Lower leg skin (tissue), 4 donors: ENCODE measurements at regions not wholly inside any gene's neighbourhood (a gene's known extent, or its start where the extent isn't known, plus 50 kb on each side); places are given as distances from the start of the nearest gene placed in this dataset.

ENCODE experiments used
- DNase-seq, 2 donors: peaks; one replicate each; pipeline ENCODE4 v3.0.0-alpha.2; 2019; ENCODE audit warnings: low spot score in 2 of 2
- H3K4me3 ChIP-seq: fragments of 200-600 bp; sonication (generic); 2 replicates; pipeline ENCODE4 v1.5.1; 2017; ENCODE audit warnings: mild to moderate bottlenecking, low read depth; ENCODE audit not compliant: poor library complexity, severe bottlenecking
- POLR2A ChIP-seq, 2 donors: fragments of 450-650 bp; IDR thresholded peaks; one replicate each; pipeline ENCODE4 v1.6.1; 2016 to 2017; ENCODE audit warnings: antibody characterized with exemption in 2 of 2, mild to moderate bottlenecking in 1 of 2, moderate library complexity in 1 of 2
- WGBS, 2 donors: methylation state at CpG; one replicate each; pipeline ENCODE4 v1.1.5; 2018; 5-methylcytosine and 5-hydroxymethylcytosine counted together
- intact Hi-C: fragments of 100-400 bp; cut with DNase I; formaldehyde crosslinking; loops from one replicate; pipeline ENCODE4 v1.15.0; 2023; ENCODE audit warnings: low total_unique reads
- TF ChIP-seq, protein P1 (sequence below), 3 donors: fragments of 450-650 bp; IDR thresholded peaks; one replicate each; pipeline ENCODE4 v1.5.1; 2016; ENCODE audit warnings: antibody characterized with exemption in 3 of 3, mild to moderate bottlenecking in 3 of 3, moderate library complexity in 2 of 3

- no peak for DNase-seq
Measured at GRCh38 chr1:80892539-80892938, 908.2 kb upstream of the ADGRL2 start.

DNA sequence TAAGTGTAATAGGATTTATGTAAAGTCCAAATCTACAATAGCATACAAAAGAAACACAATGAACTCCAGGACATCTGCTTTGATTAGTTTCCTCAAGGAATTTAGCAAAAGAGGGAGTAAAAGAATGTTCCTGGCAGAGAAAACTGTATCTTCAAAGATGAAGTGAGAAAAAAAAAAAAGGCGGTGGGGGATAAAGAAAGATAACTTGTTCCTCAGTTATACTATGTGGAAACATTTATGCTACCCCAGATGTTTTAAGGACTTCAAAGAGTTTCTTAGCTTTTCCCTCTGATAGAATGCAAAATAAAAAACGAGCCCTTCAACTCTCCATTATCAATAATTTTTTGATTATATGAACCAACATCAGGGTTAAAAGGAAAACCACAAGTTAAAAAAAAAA lies 908.9 kb upstream of the ADGRL2 start:
- TF ChIP-seq, protein P1, sequence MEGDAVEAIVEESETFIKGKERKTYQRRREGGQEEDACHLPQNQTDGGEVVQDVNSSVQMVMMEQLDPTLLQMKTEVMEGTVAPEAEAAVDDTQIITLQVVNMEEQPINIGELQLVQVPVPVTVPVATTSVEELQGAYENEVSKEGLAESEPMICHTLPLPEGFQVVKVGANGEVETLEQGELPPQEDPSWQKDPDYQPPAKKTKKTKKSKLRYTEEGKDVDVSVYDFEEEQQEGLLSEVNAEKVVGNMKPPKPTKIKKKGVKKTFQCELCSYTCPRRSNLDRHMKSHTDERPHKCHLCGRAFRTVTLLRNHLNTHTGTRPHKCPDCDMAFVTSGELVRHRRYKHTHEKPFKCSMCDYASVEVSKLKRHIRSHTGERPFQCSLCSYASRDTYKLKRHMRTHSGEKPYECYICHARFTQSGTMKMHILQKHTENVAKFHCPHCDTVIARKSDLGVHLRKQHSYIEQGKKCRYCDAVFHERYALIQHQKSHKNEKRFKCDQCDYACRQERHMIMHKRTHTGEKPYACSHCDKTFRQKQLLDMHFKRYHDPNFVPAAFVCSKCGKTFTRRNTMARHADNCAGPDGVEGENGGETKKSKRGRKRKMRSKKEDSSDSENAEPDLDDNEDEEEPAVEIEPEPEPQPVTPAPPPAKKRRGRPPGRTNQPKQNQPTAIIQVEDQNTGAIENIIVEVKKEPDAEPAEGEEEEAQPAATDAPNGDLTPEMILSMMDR (IDR thresholded peaks at IDR 0.05) = no peak
- no peak for TF ChIP-seq POLR2A (IDR thresholded peaks at IDR 0.05)
- intact Hi-C loops = no loop called here
- WGBS, 2 donors = 42 to 54% methylated on average over 2 of the region's 2 CpGs
- H3K4me3 ChIP-seq = no peak overlapping the region
- no peak for DNase-seq

More at GRCh38 chr1:80892539-80892938, 908.2 kb upstream of the ADGRL2 start:
- no peak overlapping the region for H3K4me3 ChIP-seq
- intact Hi-C loops = no loop called here
- WGBS, 2 donors = 8% methylated on average over 4 of the region's 4 CpGs
- TF ChIP-seq POLR2A (IDR thresholded peaks at IDR 0.05) = no peak
- TF ChIP-seq, protein P1 (IDR thresholded peaks at IDR 0.05) = no peak

DNA sequence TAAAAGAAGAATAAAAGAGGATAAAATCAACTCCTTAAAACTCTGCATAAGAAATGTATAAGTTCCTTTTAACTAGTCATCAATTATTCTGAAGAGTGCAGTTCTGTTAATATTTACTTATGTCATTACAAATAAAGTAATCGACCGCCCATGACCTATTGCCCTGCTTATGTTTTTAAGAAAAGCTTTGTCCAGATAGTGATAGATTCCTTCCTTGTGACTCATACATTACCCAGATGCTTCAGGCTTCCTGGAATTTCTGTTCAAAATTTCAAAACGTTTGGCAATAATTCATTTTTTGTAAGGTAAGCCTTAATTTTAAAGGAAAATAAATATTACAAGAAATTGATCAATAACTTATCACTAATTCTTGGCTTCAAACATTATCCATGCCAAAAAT lies 918.2 kb upstream of the ADGRL2 start:
- TF ChIP-seq, protein P1 (IDR thresholded peaks at IDR 0.05) = no peak
- TF ChIP-seq POLR2A (IDR thresholded peaks at IDR 0.05) = no peak
- WGBS, 2 donors = 37% methylated on average over 3 of the region's 3 CpGs
- H3K4me3 ChIP-seq = no peak overlapping the region
- DNase-seq = no peak
- intact Hi-C loops = no loop called here

- TF ChIP-seq, protein P1 (IDR thresholded peaks at IDR 0.05) = no peak
- TF ChIP-seq POLR2A (IDR thresholded peaks at IDR 0.05) = no peak
- intact Hi-C loops = no loop called here
- no peak overlapping the region for H3K4me3 ChIP-seq
Measured at GRCh38 chr1:80878343-80878742, 922.4 kb upstream of the ADGRL2 start.

GRCh38 chr1:80876035-80876434 lies 924.7 kb upstream of the ADGRL2 start:
- 80 to 81% methylated on average over 2 of the region's 2 CpGs for WGBS, 2 donors
- TF ChIP-seq, protein P1 (IDR thresholded peaks at IDR 0.05) = no peak
- no peak for TF ChIP-seq POLR2A (IDR thresholded peaks at IDR 0.05)
- no peak for DNase-seq
- intact Hi-C loops = no loop called here
- no peak overlapping the region for H3K4me3 ChIP-seq

More at GRCh38 chr1:80878343-80878742, 922.4 kb upstream of the ADGRL2 start:
- DNase-seq = no peak

GRCh38 chr1:80869299-80869698 lies 931.4 kb upstream of the ADGRL2 start:
- intact Hi-C loops = no loop called here
- 88 to 93% methylated on average over 1 of the region's 1 CpG for WGBS, 2 donors
- DNase-seq = no peak
- no peak overlapping the region for H3K4me3 ChIP-seq
- TF ChIP-seq, protein P1 (IDR thresholded peaks at IDR 0.05) = no peak
- no peak for TF ChIP-seq POLR2A (IDR thresholded peaks at IDR 0.05)
